ENCODE measurements at regions not wholly inside any gene's neighbourhood (a gene's known extent, or its start where the extent isn't known, plus 50 kb on each side); places are given as distances from the start of the nearest gene placed in this dataset.

DNA sequence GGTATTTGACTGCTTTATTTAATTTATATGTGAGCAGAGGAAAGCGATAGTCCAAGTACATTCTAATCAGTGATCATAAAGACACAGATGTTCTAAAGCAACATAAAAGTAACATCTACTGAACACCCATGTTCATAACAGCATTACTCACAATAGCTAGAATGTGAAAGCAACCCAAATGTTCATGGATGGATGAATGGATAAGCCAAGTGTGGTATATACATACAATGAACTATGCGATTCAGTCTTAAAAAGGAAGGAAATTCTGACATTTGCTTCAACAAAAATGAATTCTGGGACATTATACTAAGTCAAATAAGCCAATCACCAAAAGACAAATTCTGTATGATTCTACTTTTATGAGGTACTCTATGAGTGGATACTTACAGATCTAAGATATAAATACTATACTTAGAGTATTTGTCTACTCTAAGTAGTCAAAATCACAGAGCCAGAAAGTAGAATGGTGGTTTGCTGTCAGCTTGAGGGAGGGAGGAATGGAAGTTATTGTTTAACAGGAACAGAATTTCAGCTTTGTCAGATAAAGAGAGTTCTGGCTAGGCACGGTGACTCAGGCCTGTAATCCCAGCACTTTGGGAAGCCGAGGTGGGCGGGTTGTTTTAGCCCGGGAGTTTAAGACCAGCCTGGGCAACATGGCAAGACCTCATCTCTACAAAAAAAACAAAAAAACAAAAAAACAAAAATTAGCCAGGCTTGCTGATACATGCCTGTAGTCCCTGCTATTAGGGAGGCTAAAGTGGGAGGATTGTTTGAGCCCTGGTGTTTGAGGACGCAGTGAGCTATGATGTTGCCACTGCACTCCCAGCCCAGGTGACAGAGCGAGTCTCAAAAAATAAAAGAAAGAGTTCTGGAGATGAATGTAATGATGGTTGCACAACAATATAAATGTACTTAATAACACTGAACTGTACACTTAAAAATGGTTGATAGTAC is 79.7 kb upstream of the ARHGAP29 start (continued):
- TF ChIP-seq, protein P1, sequence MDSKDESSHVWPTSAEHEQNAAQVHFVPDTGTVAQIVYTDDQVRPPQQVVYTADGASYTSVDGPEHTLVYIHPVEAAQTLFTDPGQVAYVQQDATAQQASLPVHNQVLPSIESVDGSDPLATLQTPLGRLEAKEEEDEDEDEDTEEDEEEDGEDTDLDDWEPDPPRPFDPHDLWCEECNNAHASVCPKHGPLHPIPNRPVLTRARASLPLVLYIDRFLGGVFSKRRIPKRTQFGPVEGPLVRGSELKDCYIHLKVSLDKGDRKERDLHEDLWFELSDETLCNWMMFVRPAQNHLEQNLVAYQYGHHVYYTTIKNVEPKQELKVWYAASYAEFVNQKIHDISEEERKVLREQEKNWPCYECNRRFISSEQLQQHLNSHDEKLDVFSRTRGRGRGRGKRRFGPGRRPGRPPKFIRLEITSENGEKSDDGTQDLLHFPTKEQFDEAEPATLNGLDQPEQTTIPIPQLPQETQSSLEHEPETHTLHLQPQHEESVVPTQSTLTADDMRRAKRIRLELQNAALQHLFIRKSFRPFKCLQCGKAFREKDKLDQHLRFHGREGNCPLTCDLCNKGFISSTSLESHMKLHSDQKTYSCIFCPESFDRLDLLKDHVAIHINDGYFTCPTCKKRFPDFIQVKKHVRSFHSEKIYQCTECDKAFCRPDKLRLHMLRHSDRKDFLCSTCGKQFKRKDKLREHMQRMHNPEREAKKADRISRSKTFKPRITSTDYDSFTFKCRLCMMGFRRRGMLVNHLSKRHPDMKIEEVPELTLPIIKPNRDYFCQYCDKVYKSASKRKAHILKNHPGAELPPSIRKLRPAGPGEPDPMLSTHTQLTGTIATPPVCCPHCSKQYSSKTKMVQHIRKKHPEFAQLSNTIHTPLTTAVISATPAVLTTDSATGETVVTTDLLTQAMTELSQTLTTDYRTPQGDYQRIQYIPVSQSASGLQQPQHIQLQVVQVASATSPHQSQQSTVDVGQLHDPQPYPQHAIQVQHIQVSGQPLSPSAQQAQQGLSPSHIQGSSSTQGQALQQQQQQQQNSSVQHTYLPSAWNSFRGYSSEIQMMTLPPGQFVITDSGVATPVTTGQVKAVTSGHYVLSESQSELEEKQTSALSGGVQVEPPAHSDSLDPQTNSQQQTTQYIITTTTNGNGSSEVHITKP (CRISPR knock-in tag; IDR thresholded peaks at IDR 0.05; ENCODE audit: low read depth): no peak
- no peak for TF ChIP-seq PCBP2 (optimal IDR thresholded peaks at IDR 0.05; ENCODE audit: low read depth, low read length, poor library complexity, severe bottlenecking)
- no peak for TF ChIP-seq MLLT10 (CRISPR knock-in tag; IDR thresholded peaks at IDR 0.05)
- no peak for TF ChIP-seq ZNF24 (IDR thresholded peaks at IDR 0.05)
- TF ChIP-seq ZNF678 (CRISPR knock-in tag; IDR thresholded peaks at IDR 0.05): no peak
- TF ChIP-seq SMAD1 (CRISPR knock-in tag; IDR thresholded peaks at IDR 0.05; ENCODE audit: borderline replicate concordance, low read depth): no peak
- no peak for TF ChIP-seq HIVEP1 (CRISPR knock-in tag; IDR thresholded peaks at IDR 0.05)
- TF ChIP-seq RARG (CRISPR knock-in tag; IDR thresholded peaks at IDR 0.05; ENCODE audit: low read depth): no peak
- no peak for TF ChIP-seq ATF7-NPFF (CRISPR knock-in tag; IDR thresholded peaks at IDR 0.05; ENCODE audit: low read depth)
- TF ChIP-seq CCAR2 (optimal IDR thresholded peaks at IDR 0.05; ENCODE audit: low read depth, low read length): no peak
- TF ChIP-seq FOXK2 (IDR thresholded peaks at IDR 0.05): no peak
- no peak for TF ChIP-seq U2AF2 (IDR thresholded peaks at IDR 0.05; ENCODE audit: low read depth, low read length)
- TF ChIP-seq, protein P2, sequence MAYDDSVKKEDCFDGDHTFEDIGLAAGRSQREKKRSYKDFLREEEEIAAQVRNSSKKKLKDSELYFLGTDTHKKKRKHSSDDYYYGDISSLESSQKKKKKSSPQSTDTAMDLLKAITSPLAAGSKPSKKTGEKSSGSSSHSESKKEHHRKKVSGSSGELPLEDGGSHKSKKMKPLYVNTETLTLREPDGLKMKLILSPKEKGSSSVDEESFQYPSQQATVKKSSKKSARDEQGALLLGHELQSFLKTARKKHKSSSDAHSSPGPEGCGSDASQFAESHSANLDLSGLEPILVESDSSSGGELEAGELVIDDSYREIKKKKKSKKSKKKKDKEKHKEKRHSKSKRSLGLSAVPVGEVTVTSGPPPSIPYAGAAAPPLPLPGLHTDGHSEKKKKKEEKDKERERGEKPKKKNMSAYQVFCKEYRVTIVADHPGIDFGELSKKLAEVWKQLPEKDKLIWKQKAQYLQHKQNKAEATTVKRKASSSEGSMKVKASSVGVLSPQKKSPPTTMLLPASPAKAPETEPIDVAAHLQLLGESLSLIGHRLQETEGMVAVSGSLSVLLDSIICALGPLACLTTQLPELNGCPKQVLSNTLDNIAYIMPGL (CRISPR knock-in tag; IDR thresholded peaks at IDR 0.05; ENCODE audit: borderline replicate concordance in 1 of 2, low read depth in 1 of 2): no peak
- no peak for TF ChIP-seq GATA4 (IDR thresholded peaks at IDR 0.05; ENCODE audit: borderline replicate concordance, low read depth)
- no peak for TF ChIP-seq SP1 (IDR thresholded peaks at IDR 0.05)
- no peak for TF ChIP-seq SP1 (CRISPR knock-in tag; IDR thresholded peaks at IDR 0.05)
- no peak for TF ChIP-seq ZNF441 (CRISPR knock-in tag; IDR thresholded peaks at IDR 0.05; ENCODE audit: borderline replicate concordance)
- TF ChIP-seq, protein P3, sequence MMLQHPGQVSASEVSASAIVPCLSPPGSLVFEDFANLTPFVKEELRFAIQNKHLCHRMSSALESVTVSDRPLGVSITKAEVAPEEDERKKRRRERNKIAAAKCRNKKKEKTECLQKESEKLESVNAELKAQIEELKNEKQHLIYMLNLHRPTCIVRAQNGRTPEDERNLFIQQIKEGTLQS (CRISPR knock-in tag; IDR thresholded peaks at IDR 0.05): no peak
- TF ChIP-seq HMG20A (CRISPR knock-in tag; IDR thresholded peaks at IDR 0.05; ENCODE audit: borderline replicate concordance): peak; percentile 37; the same call in 1 of the 2 replicates
- TF ChIP-seq ETV6 (CRISPR knock-in tag; conservative IDR thresholded peaks at IDR 0.05): no peak
- no peak for TF ChIP-seq NFE2 (CRISPR knock-in tag; IDR thresholded peaks at IDR 0.05)
- peak; percentile 39; the same call in 1 of the 2 replicates for TF ChIP-seq ZFX (CRISPR knock-in tag; IDR thresholded peaks at IDR 0.05; ENCODE audit: low read depth)
- 0 out of 2 replicates have a peak, but pooled peaks have one; percentile 8 for TF ChIP-seq ELF3 (CRISPR knock-in tag; IDR thresholded peaks at IDR 0.05)
- TF ChIP-seq, protein P4, sequence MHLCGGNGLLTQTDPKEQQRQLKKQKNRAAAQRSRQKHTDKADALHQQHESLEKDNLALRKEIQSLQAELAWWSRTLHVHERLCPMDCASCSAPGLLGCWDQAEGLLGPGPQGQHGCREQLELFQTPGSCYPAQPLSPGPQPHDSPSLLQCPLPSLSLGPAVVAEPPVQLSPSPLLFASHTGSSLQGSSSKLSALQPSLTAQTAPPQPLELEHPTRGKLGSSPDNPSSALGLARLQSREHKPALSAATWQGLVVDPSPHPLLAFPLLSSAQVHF (CRISPR knock-in tag; IDR thresholded peaks at IDR 0.05): no peak
- TF ChIP-seq SOX5 (CRISPR knock-in tag; IDR thresholded peaks at IDR 0.05; ENCODE audit: borderline replicate concordance): no peak

All from HepG2 (cell line).